GM23338 (cell line): ENCODE measurements at regions not wholly inside any gene's neighbourhood (a gene's known extent, or its start where the extent isn't known, plus 50 kb on each side); places are given as distances from the start of the nearest gene placed in this dataset.
A peak's percentile ranks its signal among the peaks of the same experiment; 100 is the strongest.
"Not testable (repeated sequence)": the region's sequence is repeated elsewhere in the genome, so short reads cannot be mapped to it uniquely, and the experiment has no call there.

Experiments used
- ATAC-seq: fragments of 200-7000 bp; cut with Tn5 transposase; 3 replicates; pipeline ENCODE4 v1.9.1; 2020
- DNase-seq: peaks from one replicate; pipeline ENCODE4 v3.0.0-alpha.2; 2015; ENCODE audit warnings: low spot score
- H2AFZ ChIP-seq: fragments of 200-600 bp; sonication (generic); 2 replicates; pipeline ENCODE4 v1.8.0; 2016; ENCODE audit warnings: antibody characterized with exemption, mild to moderate bottlenecking, moderate library complexity
- H3F3A ChIP-seq: fragments of 200-600 bp; sonication (generic); replicated peaks from 2 replicates; pipeline ENCODE4 v1.8.0; 2017; ENCODE audit warnings: antibody characterized with exemption, mixed run types, low read depth
- H3K27ac ChIP-seq: fragments of 200-600 bp; sonication (generic); 2 replicates; pipeline ENCODE4 v1.6.1; 2016; ENCODE audit warnings: low read depth
- H3K27me3 ChIP-seq: fragments of 200-600 bp; sonication (generic); 2 replicates; pipeline ENCODE4 v1.8.0; 2016; ENCODE audit warnings: mild to moderate bottlenecking, mixed run types, moderate library complexity; ENCODE audit not compliant: insufficient read depth
- H3K36me3 ChIP-seq: fragments of 200-600 bp; sonication (generic); 2 replicates; pipeline ENCODE4 v1.8.0; 2016; ENCODE audit warnings: mild to moderate bottlenecking; ENCODE audit not compliant: insufficient read depth
- H3K4me1 ChIP-seq: fragments of 200-600 bp; sonication (generic); 2 replicates; pipeline ENCODE4 v1.8.0; 2016; ENCODE audit warnings: mild to moderate bottlenecking, moderate library complexity; ENCODE audit not compliant: insufficient read depth
- H3K4me2 ChIP-seq: fragments of 200-600 bp; sonication (generic); 2 replicates; pipeline ENCODE4 v1.7.1; 2017; ENCODE audit warnings: mixed run types
- H3K4me3 ChIP-seq: fragments of 200-600 bp; sonication (generic); 2 replicates; pipeline ENCODE4 v1.6.1; 2016; ENCODE audit warnings: mixed run types
- H3K79me2 ChIP-seq: fragments of 200-600 bp; sonication (generic); replicated peaks from 2 replicates; pipeline ENCODE4 v1.8.0; 2017; ENCODE audit warnings: mild to moderate bottlenecking; ENCODE audit not compliant: insufficient read depth
- H3K9me2 ChIP-seq: fragments of 200-600 bp; sonication (generic); 2 replicates; pipeline ENCODE4 v1.8.0; 2017; ENCODE audit not compliant: insufficient read depth
- H4K20me1 ChIP-seq: fragments of 200-600 bp; sonication (generic); replicated peaks from 2 replicates; pipeline ENCODE4 v1.8.0; 2017; ENCODE audit warnings: mild to moderate bottlenecking; ENCODE audit not compliant: insufficient read depth
- H3K27ac Mint-ChIP-seq: 2 replicates; pipeline ENCODE4 v1.8.0; 2020; ENCODE audit warnings: inconsistent platforms, mild to moderate bottlenecking, moderate library complexity, mixed read lengths
- H3K27me3 Mint-ChIP-seq: 3 replicates; pipeline ENCODE4 v1.8.0; 2022; ENCODE audit warnings: low read depth, mild to moderate bottlenecking, moderate library complexity, mixed read lengths, inconsistent platforms; ENCODE audit not compliant: insufficient read depth, poor library complexity
- H3K36me3 Mint-ChIP-seq: 3 replicates; pipeline ENCODE4 v1.8.0; 2021; ENCODE audit warnings: low read depth, mild to moderate bottlenecking, inconsistent platforms, moderate library complexity, mixed read lengths
- H3K4me1 Mint-ChIP-seq: 3 replicates; pipeline ENCODE4 v1.8.0; 2020; ENCODE audit warnings: mild to moderate bottlenecking, inconsistent platforms, mixed read lengths
- H3K4me3 Mint-ChIP-seq: 3 replicates; pipeline ENCODE4 v1.8.0; 2021; ENCODE audit warnings: moderate library complexity, mild to moderate bottlenecking, inconsistent platforms, mixed read lengths
- H3K9me3 Mint-ChIP-seq: 3 replicates; pipeline ENCODE4 v1.8.0; 2020; ENCODE audit warnings: moderate library complexity, mild to moderate bottlenecking, inconsistent platforms, mixed read lengths
- CREB1 ChIP-seq: fragments of 250-450 bp; sonication (Bioruptor Pico); IDR thresholded peaks from 2 replicates; pipeline ENCODE4 v1.5.0; 2020; ENCODE audit warnings: low read depth, mild to moderate bottlenecking, moderate library complexity
- CTCF ChIP-seq, 2 experiments: fragments of 200-600 bp in 1 of 2; sonication (generic) in 1 of 2; conservative IDR thresholded peaks; 2 replicates each; pipeline versions ENCODE4 v1.5.1 to v1.6.1; 2016 to 2017; ENCODE audit warnings: antibody characterized with exemption in 2 of 2, low read depth in 2 of 2, mild to moderate bottlenecking in 2 of 2, moderate library complexity in 1 of 2
- ETS1 ChIP-seq: IDR thresholded peaks from 2 replicates; pipeline ENCODE4 v1.6.1; 2016; ENCODE audit warnings: antibody characterized with exemption
- EZH2 ChIP-seq: fragments of 200-600 bp; sonication (generic); IDR thresholded peaks from one replicate; pipeline ENCODE4 v1.8.0; 2017; ENCODE audit warnings: antibody characterized with exemption, mild to moderate bottlenecking, low read depth; ENCODE audit not compliant: unreplicated experiment
- EZH2phosphoT487 ChIP-seq: fragments of 200-600 bp; sonication (generic); IDR thresholded peaks from one replicate; pipeline ENCODE4 v1.8.1; 2018; ENCODE audit warnings: antibody characterized with exemption; ENCODE audit not compliant: unreplicated experiment
- JUNB ChIP-seq: IDR thresholded peaks from one replicate; pipeline ENCODE4 v1.6.1; 2016; ENCODE audit warnings: antibody characterized with exemption; ENCODE audit not compliant: unreplicated experiment
- POLR2AphosphoS5 ChIP-seq: IDR thresholded peaks from 2 replicates; pipeline ENCODE4 v1.6.1; 2016; ENCODE audit warnings: antibody characterized with exemption, low read depth
- STAT1 ChIP-seq: IDR thresholded peaks from one replicate; pipeline ENCODE4 v1.6.1; 2016; ENCODE audit warnings: antibody characterized with exemption; ENCODE audit not compliant: unreplicated experiment
- ZNF114 ChIP-seq: fragments of 250-450 bp; sonication (Bioruptor Pico); IDR thresholded peaks from 2 replicates; pipeline ENCODE4 v1.5.0; 2020; ENCODE audit warnings: mild to moderate bottlenecking, moderate library complexity
- ZNF331 ChIP-seq: fragments of 250-450 bp; sonication (Bioruptor Pico); IDR thresholded peaks from 2 replicates; pipeline ENCODE4 v1.5.0; 2020; ENCODE audit warnings: low read depth, mild to moderate bottlenecking, moderate library complexity

DNA sequence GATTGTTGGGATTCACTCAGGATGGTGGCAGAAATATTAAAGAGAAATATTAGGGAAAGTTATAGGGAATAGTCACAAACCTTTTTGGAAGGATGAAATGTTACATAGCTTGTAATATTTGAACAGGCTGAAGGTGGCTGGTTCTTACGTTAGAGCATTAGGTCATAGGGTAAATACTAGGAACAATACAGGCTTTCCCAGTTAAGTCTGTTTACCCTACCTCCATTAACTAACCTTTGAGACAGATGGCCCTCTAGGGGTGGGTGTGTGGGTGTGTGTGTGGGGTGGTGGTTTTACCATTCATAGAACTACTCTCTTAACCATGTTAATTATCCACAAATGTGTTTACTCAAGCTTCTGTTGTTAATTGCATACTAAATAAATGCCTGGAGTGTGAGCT is 94.3 kb upstream of the STK32A start:
- Mint-ChIP-seq H3K36me3 (peaks cover 4% of the 10 kb centered on the region; the same call in 1 of the 3 replicates), H3K4me3 (no peak overlapping the region), H3K9me3 (peaks cover 38% of the 10 kb centered on the region), H3K27ac (no peak overlapping the region), H3K27me3 (peaks cover 6% of the 10 kb centered on the region), H3K4me1 (peaks cover 6% of the 10 kb centered on the region; the same call in 2 of the 3 replicates)
- Histone ChIP-seq H3K79me2 (no peaks in the 10 kb centered on the region), H3K27me3 (no peaks in the 10 kb centered on the region), H3K9me2 (no peaks in the 10 kb centered on the region; the same call in 1 of the 2 replicates), H2AFZ (no peak overlapping the region), H3F3A (no peaks in the 10 kb centered on the region), H3K36me3 (peaks cover 7% of the 10 kb centered on the region; the same call in 1 of the 2 replicates), H4K20me1 (no peaks in the 10 kb centered on the region), H3K4me1 (0 out of 2 replicates have a peak, but pooled peaks cover 4% of the 10 kb centered on the region), H3K4me3 (no peak overlapping the region), H3K27ac (no peak overlapping the region), H3K4me2 (no peak overlapping the region)
- DNase-seq, result no peak
- TF ChIP-seq CREB1 (CRISPR knock-in tag), result no peak
- TF ChIP-seq ZNF114, result no peak
- TF ChIP-seq CTCF (conservative IDR thresholded peaks at IDR 0.05; ENCODE audit: low read depth in 2 of 2), result no peak
- no peak for ATAC-seq

DNA sequence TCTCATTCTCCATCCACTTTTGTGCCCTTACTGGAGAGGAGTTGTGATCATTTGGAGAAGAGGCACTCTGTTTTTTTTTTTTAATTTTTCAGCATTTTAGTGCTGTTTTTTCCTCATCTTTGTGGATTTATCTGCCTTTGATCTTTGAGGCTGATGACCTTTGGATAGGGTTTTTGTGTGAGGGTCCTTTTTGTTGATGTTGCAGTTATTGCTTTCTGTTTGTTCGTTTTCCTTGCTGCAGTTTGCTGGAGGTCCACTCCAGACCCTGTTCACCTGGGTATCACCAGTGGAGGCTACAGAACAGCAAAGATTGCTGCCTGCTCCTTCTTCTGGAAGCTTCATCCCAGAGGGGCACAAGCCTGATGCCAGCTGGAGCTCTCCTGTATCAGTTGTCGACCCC is 93.2 kb upstream of the STK32A start:
- H3K27ac Mint-ChIP-seq, H3K4me2 ChIP-seq, H3K4me3 ChIP-seq, H4K20me1 ChIP-seq, ATAC-seq, H3K4me3 Mint-ChIP-seq, DNase-seq, H3K36me3 Mint-ChIP-seq, H3K27me3 ChIP-seq, H3K79me2 ChIP-seq, H3K4me1 Mint-ChIP-seq, H3K36me3 ChIP-seq, H3K27ac ChIP-seq, H3F3A ChIP-seq, H3K4me1 ChIP-seq, H3K27me3 Mint-ChIP-seq, H3K9me2 ChIP-seq: not testable (repeated sequence)
- H3K9me3 Mint-ChIP-seq, result peaks cover 30% of the 10 kb centered on the region
- 0 out of 2 replicates have a peak overlapping the region, but pooled peaks have one; percentile 97 for H2AFZ ChIP-seq

- peaks cover 4% of the 10 kb centered on the region; the same call in 1 of the 3 replicates for H3K36me3 Mint-ChIP-seq
- no peak overlapping the region for H3K4me3 Mint-ChIP-seq
- peaks cover 2% of the 10 kb centered on the region for H3K27me3 Mint-ChIP-seq
- no peak for TF ChIP-seq EZH2
- no peak for TF ChIP-seq JUNB
- TF ChIP-seq STAT1, result no peak
- no peak for TF ChIP-seq EZH2phosphoT487
- TF ChIP-seq ZNF331 (CRISPR knock-in tag), result no peak
- TF ChIP-seq ETS1, result no peak
- TF ChIP-seq CTCF (conservative IDR thresholded peaks at IDR 0.05; ENCODE audit: low read depth in 2 of 2), result no peak
- TF ChIP-seq POLR2AphosphoS5, result no peak
These were observed 91.6 kb upstream of the STK32A start for GRCh38 chr5:147143215-147143614.

More at GRCh38 chr5:147143215-147143614, 91.6 kb upstream of the STK32A start:
- Histone ChIP-seq H3K27ac (no peak overlapping the region), H3K9me2 (no peaks in the 10 kb centered on the region; the same call in 1 of the 2 replicates), H3K36me3 (peaks cover 7% of the 10 kb centered on the region; the same call in 1 of the 2 replicates), H4K20me1 (no peaks in the 10 kb centered on the region), H2AFZ (no peak overlapping the region), H3K27me3 (no peaks in the 10 kb centered on the region), H3K79me2 (no peaks in the 10 kb centered on the region), H3K4me1 (0 out of 2 replicates have a peak, but pooled peaks cover 4% of the 10 kb centered on the region), H3F3A (no peaks in the 10 kb centered on the region), H3K4me2 (no peak overlapping the region), H3K4me3 (no peak overlapping the region)
- ATAC-seq (no peak), DNase-seq (no peak)
- H3K9me3 Mint-ChIP-seq, result peaks cover 18% of the 10 kb centered on the region
- no peak overlapping the region for H3K27ac Mint-ChIP-seq
- peaks cover 6% of the 10 kb centered on the region; the same call in 2 of the 3 replicates for H3K4me1 Mint-ChIP-seq
